GM21723 (cell line): ENCODE measurements at regions not wholly inside any gene's neighbourhood (a gene's known extent, or its start where the extent isn't known, plus 50 kb on each side); places are given as distances from the start of the nearest gene placed in this dataset.

ENCODE experiments used
- ATAC-seq: cut with Tn5 transposase; IDR thresholded peaks from one replicate; pipeline ENCODE4 v1.9.1; 2021; ENCODE audit warnings: mild to moderate bottlenecking, moderate library complexity; ENCODE audit not compliant: unreplicated experiment

DNA sequence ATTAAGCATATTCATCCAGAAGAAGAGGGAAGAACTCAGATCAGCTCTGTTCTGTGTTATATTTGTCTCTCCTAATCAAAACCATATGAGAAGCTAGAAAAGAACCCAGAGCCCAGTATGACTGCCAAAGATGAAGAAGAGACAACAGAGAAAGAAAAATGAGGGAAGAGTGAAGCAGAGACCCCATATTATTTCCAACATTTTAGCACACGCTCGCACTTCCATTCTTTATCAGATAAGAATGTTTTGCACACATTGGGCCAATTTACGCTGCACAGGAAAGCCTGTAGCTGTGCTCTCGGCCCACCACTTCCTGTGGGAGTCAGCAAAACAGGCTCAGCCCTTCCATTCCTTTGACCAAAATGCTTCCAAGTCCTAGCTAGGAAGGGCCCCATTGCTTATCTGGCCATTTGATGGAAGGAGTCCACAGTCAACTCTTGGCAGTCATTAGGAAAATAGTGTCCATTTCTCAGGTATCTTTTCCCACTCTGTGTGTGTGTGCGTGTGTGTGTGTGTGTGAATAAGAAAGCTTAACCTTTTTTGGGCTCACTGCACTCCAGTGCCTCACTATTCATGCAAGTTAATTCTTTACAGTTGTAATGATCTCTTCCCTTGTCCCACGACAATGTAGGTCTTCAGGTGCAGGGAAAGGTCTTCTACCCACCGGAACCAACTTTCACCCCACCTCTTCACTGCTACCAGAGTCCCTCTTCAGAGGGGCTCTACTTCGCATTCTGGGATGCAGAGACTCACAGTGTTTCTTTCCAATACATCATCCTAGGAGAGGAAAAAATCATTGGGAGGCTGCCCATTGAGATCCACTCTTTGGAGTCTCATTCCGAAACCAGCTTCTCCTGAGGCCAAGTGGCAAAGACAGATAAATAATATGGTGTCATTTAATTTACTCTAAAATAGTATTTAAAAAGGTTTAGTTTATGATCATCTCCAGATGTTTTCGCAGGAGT, 237.5 kb downstream of the COG6 start:
- ATAC-seq = no peak

GRCh38 chr13:39893808-39894207, 238.3 kb downstream of the COG6 start:
- no peak for ATAC-seq

- ATAC-seq = no peak
Measured at GRCh38 chr13:39894586-39894985, 239.1 kb downstream of the COG6 start.

GRCh38 chr13:39895254-39895653, 239.8 kb downstream of the COG6 start:
- ATAC-seq = no peak

DNA sequence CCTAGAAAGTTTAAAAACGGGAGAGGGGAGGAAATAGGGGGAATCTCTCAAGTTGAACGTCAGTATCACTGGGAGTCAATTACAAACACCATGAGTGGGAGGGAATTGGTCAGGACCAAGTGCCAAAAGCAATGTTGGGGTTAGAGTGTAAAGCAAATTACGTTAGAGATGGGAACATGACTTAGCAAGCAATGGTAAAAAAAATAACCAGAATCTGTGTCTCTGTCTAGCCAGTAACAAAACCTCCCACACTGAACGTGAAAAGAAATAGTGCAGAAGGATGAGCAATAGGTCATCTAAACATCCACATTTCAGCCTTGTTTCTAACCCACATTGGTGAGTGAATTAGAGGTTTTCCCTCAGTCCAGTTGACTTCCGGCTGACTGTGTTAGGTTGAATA, 242.2 kb downstream of the COG6 start:
- no peak for ATAC-seq

GRCh38 chr13:39900106-39900750, 244.8 kb downstream of the COG6 start:
- no peak for ATAC-seq

GRCh38 chr13:39904959-39905358, 249.5 kb downstream of the COG6 start:
- ATAC-seq = no peak

GRCh38 chr13:39909634-39910033, 254.2 kb downstream of the COG6 start:
- ATAC-seq = no peak

DNA sequence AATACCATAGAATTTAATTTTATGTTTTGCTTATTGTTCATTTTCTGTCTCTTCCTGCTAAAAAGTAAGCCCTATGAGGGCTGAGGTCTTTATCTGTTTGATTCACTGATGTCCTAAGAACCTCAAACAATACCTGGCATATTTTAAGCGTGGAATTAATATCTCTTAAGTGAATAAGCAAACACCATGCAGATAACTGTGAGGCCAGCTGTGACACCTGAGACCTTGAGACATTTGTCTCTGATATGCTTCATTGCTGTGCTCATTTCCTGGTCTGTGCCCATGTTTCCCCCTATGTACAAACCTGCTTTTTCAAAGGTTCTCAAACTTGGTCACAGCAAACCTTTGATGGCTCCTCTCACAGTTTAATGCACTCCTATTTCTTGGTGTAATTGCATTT, 254.6 kb downstream of the COG6 start:
- ATAC-seq = no peak

DNA sequence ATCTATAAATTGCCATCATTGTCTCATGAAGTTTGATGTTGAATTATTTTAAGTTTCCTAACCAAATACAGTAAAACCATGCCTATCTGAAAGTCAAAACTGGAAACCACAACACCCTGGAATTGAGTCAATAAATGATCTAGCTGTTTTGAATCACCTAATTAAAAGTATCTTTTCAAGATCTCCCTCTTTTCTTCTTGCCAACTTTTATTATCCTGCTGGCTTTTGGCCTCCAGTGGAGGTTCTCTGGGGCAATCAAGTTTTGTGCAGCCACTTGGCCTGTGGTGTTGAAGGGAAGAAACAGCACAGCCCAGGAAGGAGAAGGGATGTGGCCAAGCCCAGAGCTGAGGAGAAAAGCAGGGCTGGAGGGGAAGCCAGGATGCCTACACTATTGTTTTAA, 255.4 kb downstream of the COG6 start:
- no peak for ATAC-seq

- no peak for ATAC-seq
Measured at GRCh38 chr13:39913339-39913738, 257.9 kb downstream of the COG6 start.

GRCh38 chr13:39913928-39914327, 258.5 kb downstream of the COG6 start:
- no peak for ATAC-seq

DNA sequence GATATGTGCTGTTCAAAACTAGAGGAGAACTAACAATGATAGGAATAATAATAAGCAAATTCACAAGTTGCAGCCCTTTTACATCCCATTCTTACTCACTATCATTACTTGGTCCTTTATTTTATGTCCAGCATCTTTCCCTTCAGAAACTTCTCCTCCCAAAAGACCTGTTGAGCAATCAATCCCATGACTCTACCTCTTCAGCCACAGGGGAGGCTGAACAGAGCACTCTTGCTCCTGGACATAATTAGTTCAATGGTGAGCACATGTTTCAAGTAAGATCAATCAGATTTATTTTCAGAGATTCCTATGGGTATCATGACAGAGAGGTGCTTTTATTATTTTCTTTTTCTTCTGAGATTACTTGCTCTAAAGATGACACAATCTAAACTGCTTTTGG, 260.0 kb downstream of the COG6 start:
- no peak for ATAC-seq

GRCh38 chr13:39916330-39916729, 260.9 kb downstream of the COG6 start:
- ATAC-seq = no peak

DNA sequence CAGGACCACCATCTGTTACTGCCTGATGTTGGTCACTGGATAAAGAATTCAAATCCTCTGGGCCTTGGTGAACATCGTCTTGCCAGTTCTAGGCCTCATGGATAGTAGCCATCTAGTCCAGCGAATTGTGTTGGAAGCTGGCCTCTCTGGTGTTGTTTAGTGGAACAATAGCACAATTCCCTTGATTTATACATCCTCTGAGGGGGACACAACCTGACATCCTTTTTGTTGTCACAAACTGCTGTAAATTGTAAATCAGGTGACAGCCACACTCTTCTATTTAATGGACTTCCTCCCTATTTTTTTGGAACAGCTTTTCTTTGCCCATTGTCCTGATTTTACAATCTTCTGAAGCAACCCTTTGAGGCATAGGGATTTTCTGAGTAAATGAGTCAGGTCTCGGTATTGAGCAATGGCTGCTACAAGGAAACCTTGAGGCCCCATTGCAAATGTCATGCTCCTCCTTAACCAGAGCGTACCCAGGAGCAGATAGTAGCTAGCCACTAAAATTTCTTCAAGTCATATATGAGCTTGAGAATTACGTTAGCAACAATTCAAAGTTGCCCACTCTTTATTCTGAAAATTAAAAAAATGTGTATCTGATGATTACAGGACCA, 263.3 kb downstream of the COG6 start:
- ATAC-seq = no peak

DNA sequence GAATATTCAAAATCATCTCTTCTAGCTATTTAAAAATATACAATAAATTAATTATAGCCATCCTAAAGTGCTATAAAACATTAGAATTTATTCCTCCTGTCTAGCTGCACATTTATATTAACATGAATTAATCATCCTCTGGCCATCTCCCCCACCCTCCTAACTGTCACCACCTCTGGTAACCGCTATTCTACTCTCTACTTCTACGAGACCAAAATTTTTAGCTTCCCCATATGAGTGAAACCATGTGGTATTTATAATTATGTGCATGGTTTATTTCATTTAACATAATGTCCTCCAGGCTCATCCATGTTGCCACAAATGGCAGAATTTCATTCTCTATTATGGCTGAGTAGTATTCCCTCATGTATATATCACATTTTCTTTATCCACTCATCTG, 265.2 kb downstream of the COG6 start:
- ATAC-seq = no peak

DNA sequence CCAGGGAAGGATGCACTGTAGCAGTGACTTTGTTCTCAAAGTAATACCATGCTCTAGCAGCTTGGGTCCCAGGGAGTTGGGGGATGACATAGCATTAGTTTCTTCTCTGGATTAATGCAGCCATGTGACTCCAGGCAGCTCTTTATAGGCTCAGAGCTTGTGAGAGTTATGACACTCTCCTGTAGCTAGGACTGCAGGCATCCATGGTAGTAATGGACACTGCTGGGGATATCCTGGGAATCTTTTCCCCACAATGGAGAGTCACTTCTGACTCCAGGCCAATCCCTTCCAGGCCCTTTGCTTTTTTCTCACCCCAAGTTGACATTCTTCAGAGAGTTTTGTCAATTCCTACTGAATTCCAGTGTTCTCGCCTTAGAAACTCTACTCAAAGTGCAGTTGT, 270.9 kb downstream of the COG6 start:
- no peak for ATAC-seq

GRCh38 chr13:39928261-39928660, 272.8 kb downstream of the COG6 start:
- no peak for ATAC-seq

DNA sequence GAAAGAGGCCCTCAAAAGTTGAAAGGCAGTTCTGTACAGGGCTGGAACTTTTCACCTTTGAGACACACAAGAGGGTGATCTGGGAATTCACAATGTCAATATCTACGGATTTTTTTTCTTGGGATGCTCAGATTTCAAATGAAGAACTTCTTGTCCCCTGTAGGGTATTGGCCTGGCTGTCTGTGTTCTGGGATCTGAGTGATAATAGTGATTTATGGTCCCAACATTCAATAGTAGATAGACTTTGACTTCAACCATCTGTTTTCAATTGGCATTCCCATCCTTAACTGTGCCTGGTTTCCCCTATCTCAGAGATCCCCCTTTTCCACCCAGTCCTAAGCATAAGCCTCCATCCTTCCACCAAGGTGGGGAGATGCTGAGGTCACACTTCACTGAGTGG, 274.1 kb downstream of the COG6 start:
- no peak for ATAC-seq

GRCh38 chr13:39930060-39930459, 274.6 kb downstream of the COG6 start:
- no peak for ATAC-seq

GRCh38 chr13:39930544-39931444, 275.3 kb downstream of the COG6 start:
- no peak for ATAC-seq
